HCT116 (cell line): ENCODE measurements at regions not wholly inside any gene's neighbourhood (a gene's known extent, or its start where the extent isn't known, plus 50 kb on each side); places are given as distances from the start of the nearest gene placed in this dataset.

Experiments used
- ATAC-seq: fragments of 200-7000 bp; cut with Tn5 transposase; 2 replicates; pipeline ENCODE4 v1.9.1; 2020; ENCODE audit warnings: mild to moderate bottlenecking, moderate library complexity
- BruUV-seq: library from RNA; stranded (reverse); fragments of 400-500 nt; replicated peaks from 2 replicates; lab custom pipeline; 2021; lab: Mats Ljungman, UMichigan
- CTCF ChIA-PET: fragments of 300-600 bp; sonication (Branson Sonifier 250); formaldehyde crosslinking; loops from one replicate; lab custom pipeline; 2021; ENCODE audit warnings: antibody characterized with exemption; lab: Charles Lee
- POLR2A ChIA-PET: fragments of 300-600, 350-600 bp; sonication (Branson Sonifier 250); formaldehyde crosslinking; loops from one replicate; lab custom pipeline; 2021; ENCODE audit warnings: antibody characterized with exemption; lab: Charles Lee
- RAD21 ChIA-PET, 2 experiments: fragments of 300-600 bp; sonication (Branson Sonifier 250); formaldehyde crosslinking; loops; one replicate each; lab custom pipeline; 2023; ENCODE audit warnings: low total read pairs in 2 of 2; ENCODE audit not compliant: uncharacterized antibody in 2 of 2, unreplicated experiment in 2 of 2, low non-redundant PET in 1 of 2; lab: Charles Lee
- DNase-seq: peaks from one replicate; pipeline ENCODE4 v3.0.0-alpha.2; 2010; ENCODE audit warnings: low read depth, low spot score
- H2AFZ ChIP-seq: fragments of 200-600 bp; shearing (Covaris generic), sonication (generic); 2 replicates; pipeline ENCODE4 v1.6.1; 2017; ENCODE audit warnings: low read depth, mixed run types, mixed read lengths, antibody characterized with exemption, low read length; ENCODE audit not compliant: poor library complexity, severe bottlenecking
- H3K27ac ChIP-seq: 2 replicates; pipeline ENCODE4 v1.5.1; 2012; ENCODE audit warnings: low read depth, low read length
- H3K27me3 ChIP-seq: fragments of 200-600 bp; sonication (generic); 2 replicates; pipeline ENCODE4 v1.6.1; 2016; ENCODE audit warnings: mixed run types, low read length, mixed read lengths; ENCODE audit not compliant: insufficient read depth
- H3K36me3 ChIP-seq, 2 experiments: fragments of 200-500 bp in 1 of 2; fragments of 200-600 bp in 1 of 2; sonication (Bioruptor generic) in 1 of 2; sonication (generic) in 1 of 2; 2 replicates each; pipeline versions ENCODE4 v1.5.1 to v1.6.1; 2014 to 2016; ENCODE audit warnings: low read length in 2 of 2, inconsistent platforms in 1 of 2, mixed read lengths in 1 of 2, mixed run types in 1 of 2; ENCODE audit not compliant: insufficient read depth in 2 of 2, control insufficient read depth in 1 of 2
- H3K4me1 ChIP-seq, 2 experiments: fragments of 200-600 bp in 1 of 2; sonication (generic) in 1 of 2; 2 replicates each; pipeline versions ENCODE4 v1.5.1 to v1.6.1; 2012 to 2017; ENCODE audit warnings: low read length in 2 of 2, inconsistent platforms in 1 of 2, mild to moderate bottlenecking in 1 of 2, mixed read lengths in 1 of 2, mixed run types in 1 of 2, moderate library complexity in 1 of 2; ENCODE audit not compliant: insufficient read depth in 2 of 2, control insufficient read depth in 1 of 2
- H3K4me2 ChIP-seq: fragments of 200-600 bp; sonication (generic); 2 replicates; pipeline ENCODE4 v1.6.1; 2017; ENCODE audit warnings: mixed run types, low read length, mixed read lengths
- H3K4me3 ChIP-seq, 2 experiments: fragments of 200-600 bp in 1 of 2; sonication (generic) in 1 of 2; replicated peaks in 1 of 2; 2 replicates each; pipeline ENCODE4 v1.5.1; 2011 to 2016; ENCODE audit warnings: low read length in 2 of 2, control low read depth in 1 of 2, low read depth in 1 of 2, mild to moderate bottlenecking in 1 of 2, mixed read lengths in 1 of 2, mixed run types in 1 of 2
- H3K79me2 ChIP-seq: fragments of 200-600 bp; sonication (generic); 2 replicates; pipeline ENCODE4 v1.6.1; 2017; ENCODE audit warnings: mild to moderate bottlenecking, mixed run types, low read length, moderate library complexity, mixed read lengths; ENCODE audit not compliant: insufficient read depth
- H3K9ac ChIP-seq: fragments of 200-600 bp; sonication (generic); 2 replicates; pipeline ENCODE4 v1.6.1; 2016; ENCODE audit warnings: low read length, mixed read lengths
- H3K9me2 ChIP-seq: fragments of 200-600 bp; sonication (generic), shearing (Covaris generic); 2 replicates; pipeline ENCODE4 v1.6.1; 2017; ENCODE audit warnings: mixed run types, mild to moderate bottlenecking, moderate library complexity; ENCODE audit not compliant: insufficient read depth
- H3K9me3 ChIP-seq, 2 experiments: fragments of 200-500 bp in 1 of 2; fragments of 200-600 bp in 1 of 2; sonication (Bioruptor generic) in 1 of 2; sonication (generic) in 1 of 2; 2 replicates each; pipeline ENCODE4 v1.6.1; 2014 to 2017; ENCODE audit warnings: low read length in 2 of 2, mixed read lengths in 2 of 2, inconsistent platforms in 1 of 2, low read depth in 1 of 2, mild to moderate bottlenecking in 1 of 2, mixed run types in 1 of 2, moderate library complexity in 1 of 2; ENCODE audit not compliant: control insufficient read depth in 1 of 2, insufficient read depth in 1 of 2
- H4K20me1 ChIP-seq: fragments of 200-600 bp; sonication (generic), shearing (Covaris generic); 2 replicates; pipeline ENCODE4 v1.6.1; 2017; ENCODE audit warnings: mixed run types, mild to moderate bottlenecking, moderate library complexity; ENCODE audit not compliant: insufficient read depth
- CTCF ChIP-seq, 3 experiments: fragments of 200-600 bp in 1 of 3; sonication (generic) in 1 of 3; IDR thresholded peaks in 2 of 3; conservative IDR thresholded peaks in 1 of 3; 2 replicates each; pipeline ENCODE4 v1.5.1; 2012 to 2017; ENCODE audit warnings: low read depth in 2 of 3, low read length in 2 of 3, antibody characterized with exemption in 1 of 3, borderline replicate concordance in 1 of 3, control low read depth in 1 of 3, mild to moderate bottlenecking in 1 of 3, mixed read lengths in 1 of 3, mixed run types in 1 of 3, moderate library complexity in 1 of 3; ENCODE audit not compliant: insufficient read depth in 1 of 3
- EGR1 ChIP-seq: IDR thresholded peaks from 2 replicates; pipeline ENCODE4 v1.6.1; 2012; ENCODE audit warnings: low read depth
- ELF1 ChIP-seq: IDR thresholded peaks from 2 replicates; pipeline ENCODE4 v1.6.1; 2012; ENCODE audit warnings: low read depth, borderline replicate concordance
- POLR2A ChIP-seq: IDR thresholded peaks from 2 replicates; pipeline ENCODE4 v1.7.0; 2011; ENCODE audit warnings: borderline replicate concordance; ENCODE audit not compliant: insufficient read depth, insufficient read length; ENCODE audit errors: extremely low read depth
- POLR2AphosphoS5 ChIP-seq: IDR thresholded peaks from 2 replicates; pipeline ENCODE4 v1.6.1; 2011; ENCODE audit warnings: mild to moderate bottlenecking, low read depth, low read length, moderate library complexity
- SIN3A ChIP-seq: IDR thresholded peaks from 2 replicates; pipeline ENCODE4 v1.6.1; 2012; ENCODE audit warnings: low read depth
- ZNF274 ChIP-seq: fragments of 200-500 bp; sonication (Bioruptor generic); IDR thresholded peaks from 2 replicates; pipeline ENCODE4 v1.6.1; 2014; ENCODE audit warnings: mild to moderate bottlenecking, low read depth, low read length, inconsistent platforms
- intact Hi-C: fragments of 100-400 bp; cut with micrococcal nuclease; formaldehyde crosslinking; loops from 2 replicates; pipeline ENCODE4 v1.10.0; 2022
- TF ChIP-seq, protein P1 (sequence below): IDR thresholded peaks from 2 replicates; pipeline ENCODE4 v1.6.1; 2011; ENCODE audit warnings: mild to moderate bottlenecking, low read length, moderate library complexity; ENCODE audit not compliant: insufficient replicate concordance; ENCODE audit errors: extremely low read depth
- TF ChIP-seq, protein P2 (sequence below): IDR thresholded peaks from 2 replicates; pipeline ENCODE4 v1.6.1; 2012; ENCODE audit warnings: low read depth

- H2AFZ ChIP-seq, result no peak overlapping the region
- DNase-seq, result no peak
- no peaks in the 10 kb centered on the region for H3K79me2 ChIP-seq
- CTCF ChIA-PET, result no interaction called here
- H4K20me1 ChIP-seq, result no peaks in the 10 kb centered on the region
- no TSS peak for BruUV-seq
- intact Hi-C loops, result no loop called here
- POLR2A ChIA-PET, result no interaction called here
- no peak overlapping the region for H3K27ac ChIP-seq
- H3K9ac ChIP-seq, result no peak overlapping the region
- no peak for ATAC-seq
- H3K4me3 ChIP-seq, result no peak overlapping the region
- no peaks in the 10 kb centered on the region for H3K36me3 ChIP-seq
- no peaks in the 10 kb centered on the region for H3K9me2 ChIP-seq
- RAD21 ChIA-PET, result no interaction called here
- TF ChIP-seq ZNF274, result no peak
- no peak for TF ChIP-seq POLR2A
- no peak for TF ChIP-seq CTCF (IDR thresholded peaks at IDR 0.05 in 2 of 3, conservative IDR thresholded peaks at IDR 0.05 in 1 of 3; ENCODE audit: borderline replicate concordance in 1 of 3, insufficient read depth in 1 of 3, low read depth in 2 of 3, low read length in 2 of 3)
- no peak for TF ChIP-seq ELF1
- TF ChIP-seq, protein P1, sequence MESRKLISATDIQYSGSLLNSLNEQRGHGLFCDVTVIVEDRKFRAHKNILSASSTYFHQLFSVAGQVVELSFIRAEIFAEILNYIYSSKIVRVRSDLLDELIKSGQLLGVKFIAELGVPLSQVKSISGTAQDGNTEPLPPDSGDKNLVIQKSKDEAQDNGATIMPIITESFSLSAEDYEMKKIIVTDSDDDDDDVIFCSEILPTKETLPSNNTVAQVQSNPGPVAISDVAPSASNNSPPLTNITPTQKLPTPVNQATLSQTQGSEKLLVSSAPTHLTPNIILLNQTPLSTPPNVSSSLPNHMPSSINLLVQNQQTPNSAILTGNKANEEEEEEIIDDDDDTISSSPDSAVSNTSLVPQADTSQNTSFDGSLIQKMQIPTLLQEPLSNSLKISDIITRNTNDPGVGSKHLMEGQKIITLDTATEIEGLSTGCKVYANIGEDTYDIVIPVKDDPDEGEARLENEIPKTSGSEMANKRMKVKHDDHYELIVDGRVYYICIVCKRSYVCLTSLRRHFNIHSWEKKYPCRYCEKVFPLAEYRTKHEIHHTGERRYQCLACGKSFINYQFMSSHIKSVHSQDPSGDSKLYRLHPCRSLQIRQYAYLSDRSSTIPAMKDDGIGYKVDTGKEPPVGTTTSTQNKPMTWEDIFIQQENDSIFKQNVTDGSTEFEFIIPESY, result no peak
- no peak for TF ChIP-seq EGR1
- TF ChIP-seq, protein P2, sequence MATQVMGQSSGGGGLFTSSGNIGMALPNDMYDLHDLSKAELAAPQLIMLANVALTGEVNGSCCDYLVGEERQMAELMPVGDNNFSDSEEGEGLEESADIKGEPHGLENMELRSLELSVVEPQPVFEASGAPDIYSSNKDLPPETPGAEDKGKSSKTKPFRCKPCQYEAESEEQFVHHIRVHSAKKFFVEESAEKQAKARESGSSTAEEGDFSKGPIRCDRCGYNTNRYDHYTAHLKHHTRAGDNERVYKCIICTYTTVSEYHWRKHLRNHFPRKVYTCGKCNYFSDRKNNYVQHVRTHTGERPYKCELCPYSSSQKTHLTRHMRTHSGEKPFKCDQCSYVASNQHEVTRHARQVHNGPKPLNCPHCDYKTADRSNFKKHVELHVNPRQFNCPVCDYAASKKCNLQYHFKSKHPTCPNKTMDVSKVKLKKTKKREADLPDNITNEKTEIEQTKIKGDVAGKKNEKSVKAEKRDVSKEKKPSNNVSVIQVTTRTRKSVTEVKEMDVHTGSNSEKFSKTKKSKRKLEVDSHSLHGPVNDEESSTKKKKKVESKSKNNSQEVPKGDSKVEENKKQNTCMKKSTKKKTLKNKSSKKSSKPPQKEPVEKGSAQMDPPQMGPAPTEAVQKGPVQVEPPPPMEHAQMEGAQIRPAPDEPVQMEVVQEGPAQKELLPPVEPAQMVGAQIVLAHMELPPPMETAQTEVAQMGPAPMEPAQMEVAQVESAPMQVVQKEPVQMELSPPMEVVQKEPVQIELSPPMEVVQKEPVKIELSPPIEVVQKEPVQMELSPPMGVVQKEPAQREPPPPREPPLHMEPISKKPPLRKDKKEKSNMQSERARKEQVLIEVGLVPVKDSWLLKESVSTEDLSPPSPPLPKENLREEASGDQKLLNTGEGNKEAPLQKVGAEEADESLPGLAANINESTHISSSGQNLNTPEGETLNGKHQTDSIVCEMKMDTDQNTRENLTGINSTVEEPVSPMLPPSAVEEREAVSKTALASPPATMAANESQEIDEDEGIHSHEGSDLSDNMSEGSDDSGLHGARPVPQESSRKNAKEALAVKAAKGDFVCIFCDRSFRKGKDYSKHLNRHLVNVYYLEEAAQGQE, result no peak
- no peak for TF ChIP-seq SIN3A
- no peak for TF ChIP-seq POLR2AphosphoS5
- no peaks in the 10 kb centered on the region; a peak in 1 of 4 replicates for H3K9me3 ChIP-seq
- no peak overlapping the region for H3K4me2 ChIP-seq
- no peaks in the 10 kb centered on the region for H3K4me1 ChIP-seq
- no peaks in the 10 kb centered on the region for H3K27me3 ChIP-seq
Observed at GRCh38 chr12:18794000-18794399, 56.1 kb downstream of the CAPZA3 start.
